SK-N-MC (cell line): ENCODE measurements at regions not wholly inside any gene's neighbourhood (a gene's known extent, or its start where the extent isn't known, plus 50 kb on each side); places are given as distances from the start of the nearest gene placed in this dataset.

ENCODE experiments used
- DNase-seq: peaks from one replicate; pipeline ENCODE4 v3.0.0-alpha.2; 2011; ENCODE audit warnings: low read depth, low spot score
- H3K27ac ChIP-seq: fragments of 200-600 bp; sonication (generic); 2 replicates; pipeline ENCODE4 v1.5.1; 2016; ENCODE audit warnings: mixed run types
- H3K36me3 ChIP-seq: fragments of 200-600 bp; sonication (generic); 2 replicates; pipeline ENCODE4 v1.6.1; 2017; ENCODE audit warnings: antibody characterized with exemption, low read length, mixed read lengths; ENCODE audit not compliant: insufficient read depth
- H3K4me3 ChIP-seq: fragments of 200-600 bp; sonication (generic); 2 replicates; pipeline ENCODE4 v1.5.1; 2016
- H3K9ac ChIP-seq: fragments of 200-600 bp; sonication (generic); 2 replicates; pipeline ENCODE4 v1.8.0; 2017; ENCODE audit warnings: mixed run types, mixed read lengths; ENCODE audit not compliant: insufficient read length
- H3K9me3 ChIP-seq: fragments of 200-600 bp; sonication (generic); 2 replicates; pipeline ENCODE4 v1.6.1; 2017; ENCODE audit warnings: low read depth, mild to moderate bottlenecking, antibody characterized with exemption, low read length, moderate library complexity, mixed read lengths
- EZH2 ChIP-seq: fragments of 200-600 bp; sonication (generic); IDR thresholded peaks from one replicate; pipeline ENCODE4 v1.6.1; 2017; ENCODE audit warnings: antibody characterized with exemption
- FOXP2 ChIP-seq: optimal IDR thresholded peaks from 2 replicates; pipeline ENCODE3; 2011; ENCODE audit warnings: mild to moderate bottlenecking, moderate library complexity; ENCODE audit not compliant: insufficient read depth; ENCODE audit errors: extremely low read length, control extremely low read depth
- POLR2AphosphoS5 ChIP-seq: IDR thresholded peaks from 2 replicates; pipeline ENCODE4 v1.6.1; 2012; ENCODE audit warnings: mild to moderate bottlenecking, low read depth, low read length, borderline replicate concordance

DNA sequence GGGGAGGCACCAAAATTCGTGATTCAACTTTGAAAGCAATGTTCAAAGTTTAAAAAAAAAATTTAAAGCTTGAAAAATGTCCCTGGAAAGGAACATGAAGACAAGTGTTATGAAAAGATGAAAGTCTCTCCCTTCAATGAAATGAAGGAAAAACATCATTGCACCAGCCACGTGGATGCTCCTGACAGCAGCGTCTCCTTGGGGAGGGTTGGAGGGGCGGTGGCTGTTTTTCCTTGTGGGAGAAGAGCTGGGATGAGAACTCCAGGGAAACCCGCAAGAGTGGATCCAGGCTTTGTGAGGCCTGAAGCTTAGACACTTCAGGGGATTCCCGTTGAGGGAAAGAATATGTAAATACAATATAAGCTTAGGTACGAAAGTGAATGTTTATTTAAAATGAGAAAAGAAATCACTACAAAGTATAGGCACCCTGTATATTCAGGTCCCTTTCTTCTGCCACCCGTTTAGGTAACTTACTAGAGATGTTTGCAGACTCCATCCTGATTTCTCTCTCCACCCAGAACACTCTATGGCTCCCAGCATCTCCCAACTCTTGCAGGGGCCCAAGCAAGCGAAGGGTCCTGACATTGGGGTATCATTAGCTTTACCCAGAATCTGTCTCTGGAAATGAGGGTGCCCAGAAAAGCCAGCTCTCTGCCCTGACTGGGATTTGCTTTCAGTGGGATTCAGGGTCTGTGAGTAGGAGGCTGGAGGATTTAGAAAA is 63.1 kb upstream of the BAIAP2L1 start:
- TF ChIP-seq FOXP2 (no peak), EZH2 (no peak), POLR2AphosphoS5 (no peak)
- H3K27ac ChIP-seq = no peak overlapping the region
- H3K36me3 ChIP-seq = no peaks in the 10 kb centered on the region
- H3K4me3 ChIP-seq = no peak overlapping the region
- no peaks in the 10 kb centered on the region for H3K9me3 ChIP-seq
- H3K9ac ChIP-seq = no peak overlapping the region
- DNase-seq = no peak

DNA sequence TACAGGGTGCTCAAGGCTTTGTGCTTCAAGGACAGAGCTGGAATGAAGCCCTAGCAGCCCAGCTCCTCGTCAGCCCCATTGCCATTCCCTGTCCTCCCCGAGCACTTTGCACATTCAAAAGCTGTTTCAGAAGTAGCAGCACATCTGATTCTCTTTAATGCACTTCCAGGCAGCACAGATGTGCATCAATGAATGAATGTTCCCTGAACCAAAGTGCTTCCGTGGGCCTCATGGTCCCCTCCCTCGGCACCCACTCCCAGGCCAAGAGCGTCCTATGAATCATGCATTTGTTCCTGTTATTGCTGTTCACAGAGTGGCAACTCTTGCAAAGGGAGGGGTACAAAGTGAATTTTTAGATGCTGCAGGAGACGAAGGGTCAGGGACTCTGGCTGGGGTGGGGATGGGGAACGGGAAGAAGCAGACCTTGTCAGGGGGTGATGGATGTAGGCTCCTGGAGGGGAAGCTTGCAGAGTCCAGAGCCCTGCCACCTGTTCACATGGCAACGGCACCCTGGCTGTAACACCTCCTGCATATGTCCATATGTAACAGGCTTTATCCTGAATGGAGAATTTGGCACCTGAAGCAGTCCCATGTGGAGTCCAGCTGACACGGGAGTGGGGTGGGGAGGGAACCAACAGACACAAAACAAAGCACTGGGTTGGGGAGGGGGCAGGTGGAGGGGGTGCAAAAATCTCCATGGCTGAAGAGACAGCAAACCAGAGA is 62.2 kb upstream of the BAIAP2L1 start:
- no peak for DNase-seq
- no peak overlapping the region for H3K9ac ChIP-seq
- no peak for TF ChIP-seq EZH2
- no peak for TF ChIP-seq POLR2AphosphoS5
- no peak overlapping the region for H3K27ac ChIP-seq
- H3K9me3 ChIP-seq = no peaks in the 10 kb centered on the region
- H3K4me3 ChIP-seq = no peak overlapping the region
- H3K36me3 ChIP-seq = no peaks in the 10 kb centered on the region

DNA sequence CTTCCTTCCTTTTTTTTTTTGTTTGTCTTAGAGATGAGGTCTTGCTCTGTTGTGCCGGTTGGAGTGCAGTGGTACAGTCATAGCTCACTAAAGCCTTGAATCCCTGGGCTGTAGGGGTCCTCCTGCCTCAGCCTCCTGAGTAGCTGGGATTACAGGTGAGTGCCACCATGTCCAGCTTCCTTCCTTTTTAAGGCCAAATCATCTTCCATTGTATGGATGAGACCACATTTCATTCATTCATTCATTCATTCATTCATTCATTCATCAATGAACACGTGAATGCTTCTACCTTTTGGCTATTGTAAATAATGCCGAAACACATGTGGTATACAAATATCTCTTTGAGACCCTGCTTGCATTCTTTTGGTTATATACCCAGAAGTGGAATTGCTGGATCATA is 60.0 kb upstream of the BAIAP2L1 start:
- H3K9me3 ChIP-seq = no peaks in the 10 kb centered on the region
- no peak overlapping the region for H3K27ac ChIP-seq
- no peak overlapping the region for H3K4me3 ChIP-seq
- TF ChIP-seq FOXP2 (no peak), POLR2AphosphoS5 (no peak), EZH2 (no peak)
- DNase-seq = no peak
- H3K36me3 ChIP-seq = no peaks in the 10 kb centered on the region
- H3K9ac ChIP-seq = no peak overlapping the region

DNA sequence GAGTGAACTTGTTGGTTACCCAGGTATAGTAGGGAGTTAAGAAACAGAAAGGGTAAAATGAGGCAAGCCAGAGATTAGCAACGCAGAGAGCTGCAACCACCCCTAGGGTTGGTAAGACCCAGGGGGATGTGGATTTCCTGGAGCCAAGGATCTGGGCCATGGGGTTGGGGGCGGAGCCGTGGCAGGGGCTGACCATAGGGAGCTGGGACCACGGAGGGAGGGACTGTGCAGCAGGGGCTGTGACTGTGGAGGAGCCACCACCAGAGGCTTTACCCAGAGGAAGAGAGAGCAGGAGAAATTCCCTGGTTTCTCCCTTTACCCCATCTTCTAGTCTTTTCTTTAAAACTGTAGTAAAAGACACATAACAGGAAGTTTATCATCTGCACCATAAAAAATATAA is 58.6 kb upstream of the BAIAP2L1 start:
- no peaks in the 10 kb centered on the region for H3K36me3 ChIP-seq
- DNase-seq = no peak
- no peak overlapping the region for H3K27ac ChIP-seq
- TF ChIP-seq FOXP2 (no peak), EZH2 (no peak), POLR2AphosphoS5 (no peak)
- H3K4me3 ChIP-seq = no peak overlapping the region
- H3K9ac ChIP-seq = no peak overlapping the region
- no peaks in the 10 kb centered on the region for H3K9me3 ChIP-seq

DNA sequence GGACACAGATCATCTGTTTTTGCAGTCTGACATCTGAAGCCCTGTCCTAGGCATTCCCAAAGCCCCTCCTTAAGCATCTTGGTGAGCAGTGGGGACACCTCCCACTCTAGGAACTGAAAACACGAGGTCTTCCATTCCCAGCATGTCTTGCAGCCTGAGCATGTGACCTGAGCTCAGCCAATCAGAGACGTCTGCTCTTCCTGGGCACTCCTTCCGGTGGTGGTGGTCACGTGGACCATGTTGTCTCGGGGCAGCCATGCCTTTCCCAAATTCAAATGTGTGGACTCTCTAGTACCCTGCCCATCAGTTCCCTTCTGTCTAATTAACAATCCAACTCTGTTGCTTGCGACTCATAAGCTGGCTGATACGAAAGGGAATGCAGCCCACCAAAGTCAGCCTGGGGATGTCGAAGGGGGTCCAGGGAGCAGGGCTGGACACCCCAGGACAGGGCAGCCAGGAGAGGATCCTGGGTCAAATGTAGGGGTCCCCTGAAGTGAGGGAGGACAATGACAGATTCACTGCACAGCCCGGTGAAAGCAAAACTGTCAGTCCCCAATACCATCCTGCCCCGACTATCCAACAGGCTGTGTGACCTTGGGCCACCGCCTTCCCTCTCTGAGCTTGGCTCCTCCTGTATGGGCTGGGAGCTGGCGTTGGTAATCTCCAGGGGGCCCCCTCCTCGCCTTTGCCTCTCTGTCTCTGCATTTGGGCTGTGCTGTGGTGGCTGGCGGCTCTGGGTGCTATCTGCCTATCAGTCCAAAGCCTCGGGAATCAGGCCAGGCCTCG is 57.4 kb upstream of the BAIAP2L1 start:
- H3K9ac ChIP-seq = no peak overlapping the region
- H3K9me3 ChIP-seq = no peaks in the 10 kb centered on the region
- H3K36me3 ChIP-seq = no peaks in the 10 kb centered on the region
- H3K27ac ChIP-seq = no peak overlapping the region
- no peak overlapping the region for H3K4me3 ChIP-seq
- TF ChIP-seq FOXP2 (no peak), EZH2 (no peak), POLR2AphosphoS5 (no peak)
- DNase-seq = no peak

DNA sequence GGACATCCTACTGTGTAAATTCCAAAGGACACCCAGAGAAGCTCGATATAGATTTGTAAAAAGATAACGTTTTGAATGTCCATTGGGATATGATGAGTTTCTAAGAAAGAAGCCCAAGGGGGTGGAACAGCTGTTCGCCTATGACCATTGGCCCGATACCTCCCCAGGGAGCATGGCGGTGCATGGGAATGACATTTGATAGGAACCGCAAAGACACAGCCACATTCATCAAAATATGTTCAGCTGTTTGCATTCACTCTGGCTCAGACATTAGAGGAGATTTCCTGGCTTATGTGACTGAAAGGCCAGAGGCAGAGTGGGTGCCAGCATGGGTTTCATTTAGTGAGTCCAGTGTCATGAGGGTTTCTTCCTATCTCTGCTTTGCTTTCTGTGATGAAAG is 56.0 kb upstream of the BAIAP2L1 start:
- Histone ChIP-seq H3K27ac (no peak overlapping the region), H3K9ac (no peak overlapping the region), H3K36me3 (no peaks in the 10 kb centered on the region), H3K9me3 (no peaks in the 10 kb centered on the region), H3K4me3 (no peak overlapping the region)
- no peak for DNase-seq
- no peak for TF ChIP-seq POLR2AphosphoS5
- TF ChIP-seq FOXP2 = no peak
- no peak for TF ChIP-seq EZH2

DNA sequence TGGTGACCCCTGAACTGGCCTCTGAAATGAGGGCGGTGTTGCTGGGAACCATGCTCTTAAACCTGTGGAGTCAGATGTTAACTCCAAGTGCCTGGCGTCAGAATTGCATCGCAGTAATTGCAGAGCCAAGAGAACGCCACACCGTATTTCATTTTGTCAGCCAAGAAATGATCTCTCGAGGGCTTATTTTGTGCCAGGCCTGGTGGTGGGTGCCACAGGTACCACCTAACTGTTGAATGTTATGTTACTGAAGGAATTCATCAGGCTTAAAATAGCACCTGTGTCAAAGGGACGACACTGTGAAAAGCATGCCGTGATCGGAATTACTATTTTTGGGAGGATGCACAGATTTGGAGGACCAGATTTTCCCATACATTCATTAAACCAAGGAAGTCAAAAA is 51.9 kb upstream of the BAIAP2L1 start:
- H3K9me3 ChIP-seq = no peaks in the 10 kb centered on the region
- no peak overlapping the region for H3K27ac ChIP-seq
- no peak overlapping the region for H3K4me3 ChIP-seq
- H3K9ac ChIP-seq = no peak overlapping the region
- no peaks in the 10 kb centered on the region for H3K36me3 ChIP-seq
- DNase-seq = no peak
- TF ChIP-seq EZH2 = no peak
- TF ChIP-seq POLR2AphosphoS5 = no peak
- TF ChIP-seq FOXP2 = no peak
